ENCODE measurements at regions not wholly inside any gene's neighbourhood (a gene's known extent, or its start where the extent isn't known, plus 50 kb on each side); places are given as distances from the start of the nearest gene placed in this dataset.
"Not testable (repeated sequence)": the region's sequence is repeated elsewhere in the genome, so short reads cannot be mapped to it uniquely, and the experiment has no call there.

DNA sequence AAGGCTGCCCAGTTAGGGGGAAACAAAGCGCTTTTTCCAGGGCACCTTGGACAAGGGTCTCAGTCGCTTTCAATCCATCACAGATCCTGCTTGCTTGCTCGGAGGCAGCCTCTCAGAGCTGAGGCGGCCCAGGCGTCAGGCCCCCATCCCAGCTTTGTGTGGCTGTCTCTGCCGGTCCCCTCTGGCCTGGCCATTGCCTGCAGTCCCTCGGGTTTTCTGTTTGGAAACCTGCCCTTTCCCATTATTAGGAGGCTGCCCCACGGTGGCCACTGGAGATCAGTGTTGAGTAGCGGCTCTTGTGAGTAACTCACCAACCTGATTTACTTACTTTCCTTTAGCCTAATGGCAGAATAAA lies 216.1 kb downstream of the GLRX3 start:
- no peak for DNase-seq

DNA sequence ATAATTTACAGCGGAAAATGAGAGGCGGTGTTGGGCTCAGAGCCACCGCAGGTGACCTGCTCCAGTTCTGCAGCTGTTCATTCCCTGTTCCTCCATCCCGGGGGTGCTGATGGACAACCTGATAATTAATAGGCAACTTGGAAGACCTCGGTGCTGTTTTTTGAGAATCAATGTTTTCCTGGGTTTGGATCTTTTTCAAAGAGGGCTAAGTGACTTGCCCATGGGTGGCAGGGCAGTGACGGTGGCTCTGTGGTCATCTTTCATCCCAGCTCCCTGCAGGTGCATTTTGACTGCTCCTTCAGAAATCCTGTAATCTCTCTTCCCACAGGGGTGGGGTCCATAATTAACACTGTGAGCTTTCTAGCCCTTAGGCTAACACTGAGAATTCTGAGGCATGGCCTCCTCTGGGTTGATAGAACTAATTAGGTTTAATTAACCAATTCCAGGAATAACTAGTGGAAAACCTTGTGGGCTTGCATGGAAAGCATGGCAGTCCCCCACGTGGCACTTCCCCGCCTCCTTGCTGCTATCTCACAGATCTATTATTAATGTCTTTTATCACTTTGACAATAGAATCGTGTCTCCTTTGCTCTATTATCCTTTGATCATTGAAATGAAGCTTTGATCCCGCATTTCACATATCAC lies 217.9 kb downstream of the GLRX3 start:
- no peak for DNase-seq

DNA sequence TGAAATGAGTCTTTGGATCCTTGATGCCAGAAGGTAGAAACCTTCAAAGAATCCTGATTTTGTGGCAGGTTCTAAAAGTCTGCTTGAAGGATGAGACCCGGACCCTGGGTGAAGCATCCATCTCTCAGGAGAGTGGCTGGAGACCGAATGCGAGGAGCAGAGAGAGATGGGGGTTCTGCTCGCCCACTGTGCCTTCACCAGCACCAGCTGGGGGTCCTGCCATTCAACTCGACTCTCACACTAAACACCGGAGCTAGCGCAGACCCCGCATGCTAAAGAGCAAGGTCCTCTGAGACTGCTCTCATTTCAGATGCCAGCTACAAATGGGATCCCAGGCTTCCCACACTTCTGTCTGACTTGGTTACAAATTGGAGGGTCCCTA lies 218.4 kb downstream of the GLRX3 start:
- DNase-seq = no peak

DNA sequence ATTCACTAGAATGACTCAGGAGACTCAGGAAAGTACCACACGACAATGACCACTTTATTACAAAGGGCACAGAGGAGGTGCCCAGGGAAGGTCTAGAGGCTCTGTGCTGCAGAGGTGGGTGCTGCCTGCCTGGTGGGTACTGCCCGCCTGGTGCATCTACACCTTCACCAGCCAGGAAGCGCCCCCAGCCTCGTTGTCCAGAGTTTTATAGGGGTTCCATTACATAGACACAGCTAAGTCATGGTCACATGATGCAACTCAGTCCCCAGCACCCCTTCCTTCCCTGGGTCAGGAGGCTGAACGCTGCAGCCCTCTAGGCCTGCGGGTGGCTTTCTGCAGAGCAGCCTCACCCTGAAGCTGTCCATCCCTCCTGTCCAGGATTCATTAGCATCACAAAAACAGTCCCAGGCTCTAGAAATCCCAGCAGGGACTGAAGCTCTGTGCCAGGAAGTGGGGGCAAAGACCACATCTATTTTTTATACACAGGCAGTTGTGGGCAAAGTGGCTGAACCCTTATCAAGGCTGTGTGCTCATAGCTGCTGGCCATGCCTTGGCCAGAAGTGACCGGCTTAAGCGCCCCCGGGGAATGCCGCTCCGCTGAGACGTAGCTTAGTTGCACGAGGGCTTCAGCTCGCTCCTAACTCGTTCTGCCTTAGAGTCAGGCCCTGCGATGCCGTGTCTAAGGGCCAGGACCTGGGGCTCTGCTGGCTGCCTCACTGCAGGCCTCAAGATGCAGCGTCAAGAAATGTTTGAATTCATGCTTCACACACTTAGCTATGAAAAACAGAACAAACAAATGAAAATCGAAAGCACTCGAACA lies 219.0 kb downstream of the GLRX3 start:
- no peak for DNase-seq

DNA sequence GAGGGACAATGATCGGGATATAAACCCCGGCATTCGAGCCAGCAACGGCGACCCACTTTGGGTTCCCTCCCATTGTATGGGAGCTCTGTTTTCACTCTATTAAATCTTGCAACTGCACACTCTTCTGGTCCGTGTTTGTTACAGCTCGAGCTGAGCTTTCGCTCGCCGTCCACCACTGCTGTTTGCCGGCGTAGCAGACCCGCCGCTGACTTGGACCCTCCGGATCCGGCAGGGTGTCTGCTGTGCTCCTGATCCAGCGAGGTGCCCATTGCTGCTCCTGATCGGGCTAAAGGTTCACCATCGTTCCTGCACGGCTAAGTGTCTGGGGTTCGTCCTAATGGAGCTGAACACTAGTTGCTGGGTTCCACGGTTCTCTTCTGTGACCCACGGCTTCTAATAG lies 220.2 kb downstream of the GLRX3 start:
- DNase-seq = not testable (repeated sequence)

DNA sequence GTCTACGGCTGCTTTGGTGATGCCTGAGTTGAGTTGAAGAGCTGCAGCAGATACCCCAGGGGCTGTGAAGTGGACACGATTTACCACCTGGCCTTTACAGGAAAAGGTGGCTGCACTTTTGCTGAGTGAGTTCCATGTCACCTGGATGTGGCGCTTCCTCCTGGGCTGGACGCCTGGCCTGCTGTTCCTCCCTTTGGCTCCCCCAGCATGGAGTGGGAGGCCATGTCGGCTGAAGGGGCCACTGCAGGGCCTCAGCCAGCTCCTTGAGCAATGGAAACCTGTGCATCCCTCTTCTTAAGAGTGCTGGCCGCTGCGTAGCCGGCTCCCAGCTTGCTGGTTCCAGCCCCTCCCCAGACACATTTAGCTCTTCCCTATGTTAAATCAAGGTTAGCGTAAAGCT lies 221.0 kb downstream of the GLRX3 start:
- DNase-seq = no peak

DNA sequence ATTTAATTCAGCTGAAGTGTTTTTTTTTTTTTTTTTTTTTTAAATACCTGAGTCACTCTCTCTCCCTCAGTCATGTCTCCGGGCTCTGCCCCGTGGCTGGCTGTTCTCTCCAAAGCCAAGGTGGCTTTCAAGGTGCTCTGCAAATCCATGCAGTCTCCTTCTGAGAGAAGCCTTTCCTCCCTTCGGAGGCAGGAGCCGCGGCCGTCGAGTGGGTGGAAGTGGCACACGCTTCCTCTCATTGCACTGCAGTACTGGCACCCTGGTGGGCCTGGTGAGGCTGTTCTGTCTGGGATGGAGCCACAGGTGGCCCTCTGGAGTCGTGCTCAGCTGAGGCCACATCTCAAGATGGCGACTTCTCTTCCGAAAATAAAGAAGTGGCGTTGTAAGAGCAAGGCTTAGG lies 221.8 kb downstream of the GLRX3 start:
- DNase-seq = no peak

DNA sequence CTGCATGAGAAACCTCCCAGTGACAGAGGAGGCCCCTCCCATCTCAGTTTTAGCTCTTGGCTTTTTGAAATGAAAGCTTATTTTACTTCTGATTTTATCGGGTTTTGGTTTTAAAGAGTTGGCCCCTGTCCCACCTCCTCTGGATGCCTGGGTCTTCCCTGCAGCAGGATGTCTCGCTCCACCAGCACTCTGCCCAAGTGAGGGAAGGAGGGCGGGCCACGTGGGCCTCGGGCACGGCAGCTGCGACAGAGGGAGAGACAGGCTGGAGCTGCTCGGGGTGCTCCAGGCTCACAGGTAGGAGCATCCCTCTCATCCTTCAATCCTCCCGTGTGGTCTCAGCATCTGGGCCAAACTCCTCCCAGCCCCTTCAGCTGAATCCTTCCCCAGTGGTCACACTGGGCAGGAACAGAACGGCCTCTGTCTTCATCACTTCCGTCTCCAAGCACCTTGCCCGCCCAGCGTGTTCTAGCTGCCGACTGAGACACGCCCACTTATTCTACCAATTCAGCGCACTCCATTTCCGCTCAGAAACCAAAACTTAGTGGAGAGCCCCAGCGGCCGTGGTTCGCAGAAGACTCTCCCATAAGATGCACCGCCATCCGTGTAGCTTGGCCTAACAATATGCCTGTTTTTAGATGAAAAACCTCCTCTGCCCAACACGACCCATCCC lies 222.9 kb downstream of the GLRX3 start:
- no peak for DNase-seq

DNA sequence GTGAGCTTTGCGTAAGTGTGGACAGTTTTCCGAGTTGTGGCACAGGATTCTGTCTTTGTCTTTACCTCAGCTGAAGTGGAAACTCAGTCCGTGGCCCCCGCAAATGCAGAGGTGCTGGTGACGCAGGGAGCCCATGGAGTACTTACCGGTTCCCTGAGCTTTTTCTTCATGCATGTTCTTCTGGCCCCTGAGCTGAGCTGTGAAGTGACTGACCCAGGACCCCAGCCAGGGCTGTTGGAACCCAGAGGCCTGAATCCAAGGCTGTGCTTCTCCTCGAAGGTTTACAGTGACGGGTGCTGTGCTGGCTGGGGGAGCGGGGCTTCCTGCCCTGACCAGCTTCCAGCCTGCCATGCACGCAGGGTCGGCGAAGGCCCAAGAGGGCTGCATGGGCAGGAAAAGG lies 223.5 kb downstream of the GLRX3 start:
- no peak for DNase-seq

DNA sequence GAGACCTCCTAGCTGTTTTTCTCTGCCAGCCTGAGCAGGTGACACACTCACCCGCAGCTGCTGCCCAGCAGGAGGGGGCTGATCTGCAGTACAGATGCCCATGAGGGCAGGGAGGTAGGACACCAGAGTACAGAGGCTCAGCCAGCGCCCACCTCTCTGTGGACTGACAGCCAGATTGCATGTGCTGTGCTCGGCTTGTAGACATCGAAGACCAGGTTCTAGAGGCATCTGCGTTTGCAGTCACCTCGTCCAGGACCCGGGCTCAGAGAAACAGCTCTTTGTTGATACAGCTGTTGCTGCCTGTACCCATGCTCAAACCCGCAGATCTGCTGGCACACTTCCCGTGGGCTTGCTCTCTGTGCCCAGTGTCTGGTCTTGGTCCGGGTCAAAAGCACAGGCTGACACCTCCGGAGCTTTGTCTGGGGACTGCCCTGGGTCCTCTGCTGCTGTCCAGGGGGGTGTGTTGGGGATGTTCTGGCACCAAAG lies 224.7 kb downstream of the GLRX3 start:
- DNase-seq = no peak

DNA sequence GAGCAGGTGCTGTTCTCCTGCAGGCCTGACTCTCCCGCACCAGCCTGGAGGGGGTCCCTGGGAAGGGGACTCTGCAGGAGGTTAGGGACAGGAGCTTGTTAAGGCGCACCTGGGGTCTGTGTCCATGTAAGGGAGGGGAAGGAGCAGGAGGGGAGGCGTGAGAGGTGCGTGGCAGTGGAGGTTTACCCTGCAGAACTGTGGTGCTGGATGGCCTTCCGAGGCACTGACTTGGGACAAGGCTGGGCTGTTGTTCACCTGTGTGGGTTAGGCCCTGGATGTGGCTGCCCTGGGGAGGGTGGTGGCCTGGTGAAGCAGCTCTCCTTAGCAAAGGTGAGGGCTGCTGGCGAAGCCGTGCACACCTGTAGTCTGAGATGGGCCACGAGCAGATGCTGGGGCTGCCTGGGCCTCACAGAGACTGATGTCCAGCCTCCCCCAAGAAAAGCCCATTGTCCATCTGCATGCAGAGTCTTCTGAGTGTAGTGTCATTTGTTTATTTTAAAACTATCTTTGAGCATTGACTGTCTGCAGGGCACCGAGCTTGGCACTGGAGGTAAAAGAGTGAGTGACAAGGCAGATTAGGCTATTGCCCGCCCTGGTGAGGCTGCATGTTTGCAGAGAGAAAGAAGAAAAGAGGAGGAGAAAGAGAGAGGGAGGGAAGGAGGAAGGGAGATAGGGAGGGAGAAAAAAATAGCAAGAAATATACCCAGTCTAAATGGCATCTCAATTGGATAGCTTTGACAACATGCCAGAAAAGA lies 225.3 kb downstream of the GLRX3 start:
- no peak for DNase-seq

DNA sequence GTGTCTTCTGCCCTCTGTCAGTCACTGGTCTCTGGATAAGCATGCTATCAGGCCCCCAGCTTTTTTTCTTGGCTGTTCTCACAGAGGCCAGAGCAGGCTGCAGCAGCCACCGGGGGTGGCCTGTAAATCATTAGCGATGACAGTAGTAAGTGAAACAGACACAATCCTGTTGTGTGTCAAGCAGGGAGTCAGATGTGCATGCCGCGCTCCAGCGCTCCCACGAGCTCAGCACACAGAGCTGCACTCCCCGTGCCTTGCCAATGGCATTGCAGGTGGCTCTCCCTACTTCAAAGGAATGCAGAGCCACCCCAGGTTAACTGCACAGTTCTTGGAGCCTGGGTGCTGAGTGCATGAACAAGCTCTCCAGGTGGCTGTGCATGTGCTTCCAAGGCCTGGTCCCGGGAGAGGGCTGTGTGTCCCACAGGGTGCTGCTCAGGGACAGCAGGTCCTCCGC lies 226.1 kb downstream of the GLRX3 start:
- DNase-seq = no peak

DNA sequence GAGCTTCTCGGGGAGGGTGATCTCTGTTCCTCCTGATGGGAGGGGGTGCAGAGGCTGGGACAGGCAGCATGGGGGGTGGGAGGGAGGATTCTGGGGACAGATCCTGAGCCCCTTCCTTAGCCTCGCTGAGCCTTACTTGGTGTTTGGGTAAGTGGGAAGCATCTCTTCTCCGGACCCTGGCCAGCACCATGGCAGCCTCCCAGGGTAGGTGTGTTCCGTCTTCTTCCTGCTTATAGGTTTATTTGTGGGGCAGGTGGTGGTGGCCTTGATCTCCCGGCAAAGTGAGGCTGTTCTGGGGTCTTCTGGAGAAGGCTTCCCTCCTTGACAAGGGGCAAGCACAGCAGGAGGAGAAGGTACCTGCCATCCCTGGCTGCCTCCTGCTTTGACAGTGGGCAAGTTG lies 226.9 kb downstream of the GLRX3 start:
- DNase-seq = no peak

DNA sequence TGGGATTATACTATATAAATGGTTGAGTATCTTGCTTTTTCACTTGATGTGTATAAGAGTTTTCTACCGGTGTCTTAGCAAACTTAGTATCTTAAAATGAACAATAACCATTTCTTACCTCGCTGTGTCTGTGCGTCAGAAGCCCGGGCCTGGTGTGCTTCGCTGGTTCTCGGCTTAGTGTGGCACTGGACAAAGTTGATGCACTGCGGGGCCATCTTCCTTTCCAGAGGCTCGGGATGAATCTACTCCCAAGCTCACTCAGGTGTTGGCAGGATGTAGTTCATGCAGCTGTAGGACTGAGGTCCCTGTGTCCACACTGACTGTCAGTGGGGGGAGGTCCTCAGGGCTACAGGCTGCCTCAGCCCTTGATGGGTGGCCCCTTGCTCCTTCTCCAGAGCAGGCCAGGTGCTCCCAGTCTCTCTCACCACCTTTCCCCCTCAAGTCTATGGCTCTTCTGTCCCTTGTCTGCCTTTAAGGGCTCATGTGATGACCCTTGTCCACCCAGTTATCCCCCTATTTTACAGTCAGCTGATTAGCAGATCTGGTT lies 227.8 kb downstream of the GLRX3 start:
- no peak for DNase-seq

DNA sequence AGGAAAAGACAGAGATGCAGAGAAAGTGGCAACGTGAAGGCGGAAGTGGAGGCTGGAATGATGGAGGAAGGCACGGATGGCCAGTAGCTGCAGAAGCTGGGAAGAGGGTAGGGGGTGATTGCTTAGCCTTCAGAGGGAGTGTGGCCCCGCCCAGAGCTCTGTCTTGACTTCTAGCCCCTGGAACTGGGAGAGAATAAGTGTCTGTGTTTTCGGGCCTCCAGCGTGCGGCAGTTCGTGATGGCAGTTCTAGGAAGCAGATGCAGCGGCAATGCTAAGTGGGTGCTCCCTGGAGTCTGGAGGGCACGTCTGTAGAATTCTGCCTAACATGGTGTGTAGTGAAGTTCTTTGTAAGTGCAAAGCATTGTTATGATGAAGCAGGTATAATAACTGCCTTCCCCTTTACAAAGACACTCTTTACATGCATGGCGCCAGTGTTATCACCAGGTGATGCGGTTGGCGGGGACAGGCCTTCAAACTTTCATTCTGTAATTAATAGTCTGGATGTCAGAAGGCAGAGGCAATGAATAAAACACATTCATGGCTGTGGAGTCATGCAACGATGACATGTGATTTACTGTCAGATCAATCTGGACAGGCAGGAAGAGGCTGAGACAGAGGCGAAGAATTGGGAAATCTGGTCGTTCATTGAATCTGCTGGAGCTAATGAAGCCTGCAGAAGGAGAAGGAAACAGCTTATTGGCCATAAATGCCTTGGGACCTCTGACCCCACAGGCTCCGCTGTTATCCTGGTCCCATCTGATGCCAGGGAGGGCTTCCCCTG lies 228.6 kb downstream of the GLRX3 start:
- DNase-seq = no peak

DNA sequence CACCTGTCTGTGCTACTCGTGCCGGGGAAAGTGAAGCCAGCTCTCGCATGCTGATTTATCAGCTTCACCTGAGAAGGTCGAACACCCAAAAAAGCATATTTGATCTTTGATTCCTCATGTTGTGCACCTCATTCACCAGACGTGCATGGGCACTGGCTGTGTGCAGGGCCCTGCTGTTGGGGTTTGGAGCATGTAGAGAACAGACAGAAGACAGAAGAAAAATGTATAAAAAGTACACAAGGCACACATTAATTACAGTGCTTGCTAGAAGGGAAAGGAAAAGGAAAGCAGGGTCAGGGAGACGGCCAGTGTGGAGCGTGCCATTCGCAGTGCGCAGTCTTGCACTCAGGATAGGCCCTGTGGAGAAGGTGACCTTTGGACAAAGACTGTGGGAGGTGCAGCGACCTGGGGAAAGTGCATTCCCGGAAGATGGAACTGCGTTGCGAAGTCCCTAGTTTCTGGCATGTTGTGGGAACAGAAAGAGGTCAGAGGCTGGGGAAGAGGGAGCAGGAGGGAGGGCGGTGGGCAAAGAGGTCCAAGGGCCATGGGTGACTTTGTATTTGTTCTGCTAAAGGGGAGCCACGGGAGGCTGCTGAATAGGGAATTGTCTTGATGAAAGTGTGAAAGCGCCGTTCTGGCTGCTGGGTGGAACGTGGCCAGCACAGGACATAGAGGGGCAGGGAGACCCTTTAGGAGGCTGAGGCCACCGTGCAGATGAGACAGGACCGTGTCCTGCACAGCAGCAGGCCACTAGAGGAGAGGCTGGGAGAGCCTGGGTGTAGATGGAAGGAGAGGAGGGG lies 232.8 kb downstream of the GLRX3 start:
- DNase-seq = no peak

DNA sequence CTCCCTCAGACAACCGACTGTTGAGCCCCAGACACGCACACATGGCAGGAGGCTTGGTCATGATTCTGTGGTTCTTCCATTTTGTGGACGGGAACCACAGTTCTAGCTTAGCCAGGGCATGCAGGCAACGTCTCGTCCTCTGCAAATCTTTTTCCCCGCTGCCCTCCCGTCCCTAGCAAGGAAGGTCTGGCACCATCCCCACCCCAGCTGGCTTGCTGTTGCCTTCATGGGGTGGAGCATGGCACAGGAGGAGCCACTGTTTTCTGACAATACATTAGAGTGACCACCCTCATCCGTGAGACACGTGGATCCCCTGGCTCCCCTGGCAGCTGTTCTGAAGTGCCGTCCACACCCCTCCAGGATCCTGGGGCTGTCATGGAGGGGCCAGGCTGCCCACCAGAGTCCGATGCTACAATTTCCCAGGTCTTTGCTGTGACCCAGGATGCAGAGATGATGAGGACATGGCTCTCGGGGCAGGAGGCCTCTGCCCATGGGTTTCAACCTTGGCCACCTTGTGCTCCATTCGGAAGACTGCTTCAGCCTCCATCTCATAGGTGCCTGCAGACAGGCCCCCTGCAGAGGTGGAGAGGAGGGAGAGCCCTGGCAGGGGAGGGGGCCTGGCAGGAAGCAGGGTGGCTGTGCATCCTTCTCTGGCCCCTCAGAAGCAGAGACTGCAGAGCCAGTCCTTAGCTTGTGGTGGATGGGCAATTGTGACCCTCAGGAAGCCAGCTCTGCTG lies 233.6 kb downstream of the GLRX3 start:
- DNase-seq = no peak

DNA sequence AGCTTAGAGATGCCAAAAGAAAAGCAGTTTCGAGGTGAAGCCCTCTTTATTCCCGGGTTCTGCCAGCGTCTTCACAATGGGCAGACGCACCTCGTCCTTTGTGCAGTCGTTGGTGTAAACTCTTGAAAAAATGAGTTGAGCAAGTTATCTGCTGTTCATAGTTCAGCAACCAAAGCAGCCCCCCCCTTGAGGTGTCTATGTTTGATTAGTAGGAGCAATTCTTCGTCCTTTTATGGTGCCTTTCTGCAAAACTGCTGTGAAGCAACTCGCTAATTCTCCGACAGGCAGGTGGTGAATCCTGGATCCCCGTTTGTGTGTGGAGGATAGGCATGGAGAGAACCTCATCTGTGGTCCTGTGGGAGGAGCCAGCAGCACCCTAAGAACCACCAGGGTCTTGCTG lies 234.5 kb downstream of the GLRX3 start:
- DNase-seq = no peak

DNA sequence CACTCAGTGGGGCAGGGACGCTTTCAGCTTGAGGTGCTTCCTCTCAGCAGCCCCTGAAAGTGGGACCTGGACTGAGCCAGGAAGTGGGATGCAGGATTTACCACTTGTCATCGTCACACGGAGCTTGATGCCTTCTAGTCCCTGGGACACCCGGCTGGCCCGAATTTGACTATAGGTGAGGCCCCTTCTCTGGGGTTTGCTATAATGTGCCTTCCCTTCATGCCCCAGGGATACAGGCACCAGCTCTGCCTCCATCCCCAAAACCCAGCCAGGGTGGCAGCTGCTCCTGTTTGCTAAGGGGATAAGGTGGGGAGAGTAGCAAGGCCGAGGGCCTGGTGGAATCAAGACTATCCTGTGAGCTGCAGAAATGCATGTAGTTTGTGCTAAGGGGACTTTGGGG lies 235.0 kb downstream of the GLRX3 start:
- no peak for DNase-seq

DNA sequence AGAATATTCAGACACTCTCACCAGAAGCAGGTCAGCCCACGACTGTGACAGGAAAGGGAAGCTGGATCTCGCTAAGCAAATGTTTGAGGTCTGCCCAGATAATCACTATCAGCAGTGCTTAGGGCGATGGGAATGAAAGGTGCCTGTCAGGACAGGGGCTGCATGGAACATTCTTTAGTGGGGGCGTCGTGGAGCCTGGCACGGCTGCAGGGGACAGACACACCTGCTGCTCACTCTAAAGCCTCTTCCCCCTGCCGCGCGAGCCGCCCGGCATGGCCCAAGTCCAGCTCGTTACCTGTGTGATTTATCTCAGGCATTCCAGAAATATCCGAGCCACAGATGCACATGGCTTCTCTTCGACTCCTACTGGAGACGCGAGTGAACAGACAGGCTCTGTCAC lies 235.5 kb downstream of the GLRX3 start:
- DNase-seq = no peak

DNA sequence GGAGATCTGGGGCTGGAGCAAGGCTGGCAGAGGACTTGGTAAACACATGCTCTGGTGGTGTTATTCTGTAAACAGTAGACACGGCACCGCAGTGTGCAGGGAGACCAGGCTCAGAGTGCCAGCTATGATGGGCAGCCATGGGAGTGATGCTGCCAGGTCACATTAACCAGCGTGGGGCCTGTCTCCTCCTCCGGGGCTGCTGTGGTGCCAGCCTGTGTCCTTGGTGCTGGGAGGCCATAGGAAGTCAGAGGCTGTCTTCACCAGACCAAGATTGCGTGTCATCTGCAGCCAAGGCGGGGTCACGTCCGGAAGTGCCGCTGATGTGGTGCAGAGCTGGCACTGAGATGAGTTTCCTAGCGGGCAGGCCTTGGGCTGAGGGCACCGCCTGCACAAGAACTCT lies 236.0 kb downstream of the GLRX3 start:
- DNase-seq = no peak
